ENCODE measurements at regions not wholly inside any gene's neighbourhood (a gene's known extent, or its start where the extent isn't known, plus 50 kb on each side); places are given as distances from the start of the nearest gene placed in this dataset.
A peak's percentile ranks its signal among the peaks of the same experiment; 100 is the strongest.

- no peak for DNase-seq (ENCODE audit: low spot score, unreplicated experiment)
- no peak overlapping the region for H3K4me3 Mint-ChIP-seq (ENCODE audit: low read depth)
- H3K4me1 Mint-ChIP-seq (ENCODE audit: low read depth) = peaks cover 74% of the 10 kb centered on the region
- no peak for TF ChIP-seq CTCF (IDR thresholded peaks at IDR 0.05; ENCODE audit: unreplicated experiment)
- no peaks in the 10 kb centered on the region for H3K36me3 Mint-ChIP-seq (ENCODE audit: insufficient read depth)
- no peaks in the 10 kb centered on the region for H3K9me3 Mint-ChIP-seq (ENCODE audit: low read depth)
- no peaks in the 10 kb centered on the region for H3K27me3 Mint-ChIP-seq
- peak overlapping the region; percentile 95 for H3K27ac Mint-ChIP-seq
These were observed 64.4 kb upstream of the BMP2 start for GRCh38 chr20:6703047-6703446.

GRCh38 chr20:6702144-6702543, 65.3 kb upstream of the BMP2 start:
- no peaks in the 10 kb centered on the region for H3K9me3 Mint-ChIP-seq (ENCODE audit: low read depth)
- peaks cover 73% of the 10 kb centered on the region for H3K4me1 Mint-ChIP-seq (ENCODE audit: low read depth)
- H3K36me3 Mint-ChIP-seq (ENCODE audit: insufficient read depth) = no peaks in the 10 kb centered on the region
- H3K4me3 Mint-ChIP-seq (ENCODE audit: low read depth) = peak overlapping the region; percentile 34
- no peak for TF ChIP-seq CTCF (IDR thresholded peaks at IDR 0.05; ENCODE audit: unreplicated experiment)
- peak overlapping the region; percentile 70 for H3K27ac Mint-ChIP-seq
- no peaks in the 10 kb centered on the region for H3K27me3 Mint-ChIP-seq
- DNase-seq (ENCODE audit: low spot score, unreplicated experiment) = no peak

- no peaks in the 10 kb centered on the region for H3K9me3 Mint-ChIP-seq (ENCODE audit: low read depth)
- no peaks in the 10 kb centered on the region for H3K36me3 Mint-ChIP-seq (ENCODE audit: insufficient read depth)
- no peak for TF ChIP-seq CTCF (IDR thresholded peaks at IDR 0.05; ENCODE audit: unreplicated experiment)
- peaks cover 66% of the 10 kb centered on the region for H3K4me1 Mint-ChIP-seq (ENCODE audit: low read depth)
- no peaks in the 10 kb centered on the region for H3K27me3 Mint-ChIP-seq
- no peak overlapping the region for H3K4me3 Mint-ChIP-seq (ENCODE audit: low read depth)
- H3K27ac Mint-ChIP-seq = peak overlapping the region; percentile 79
- no peak for DNase-seq (ENCODE audit: low spot score, unreplicated experiment)
These were observed 66.7 kb upstream of the BMP2 start for GRCh38 chr20:6700563-6701329.

- Mint-ChIP-seq H3K9me3 (ENCODE audit: low read depth) (no peaks in the 10 kb centered on the region), H3K27ac (no peak overlapping the region), H3K36me3 (ENCODE audit: insufficient read depth) (no peaks in the 10 kb centered on the region), H3K27me3 (no peaks in the 10 kb centered on the region), H3K4me1 (ENCODE audit: low read depth) (peaks cover 61% of the 10 kb centered on the region), H3K4me3 (ENCODE audit: low read depth) (no peak overlapping the region)
- no peak for TF ChIP-seq CTCF (IDR thresholded peaks at IDR 0.05; ENCODE audit: unreplicated experiment)
- DNase-seq (ENCODE audit: low spot score, unreplicated experiment) = no peak
These were observed 67.4 kb upstream of the BMP2 start for GRCh38 chr20:6699921-6700562.

- no peak for DNase-seq (ENCODE audit: low spot score, unreplicated experiment)
- no peak for TF ChIP-seq CTCF (IDR thresholded peaks at IDR 0.05; ENCODE audit: unreplicated experiment)
- Mint-ChIP-seq H3K27ac (peak overlapping the region; percentile 88), H3K27me3 (no peaks in the 10 kb centered on the region), H3K9me3 (ENCODE audit: low read depth) (no peaks in the 10 kb centered on the region), H3K4me3 (ENCODE audit: low read depth) (no peak overlapping the region), H3K36me3 (ENCODE audit: insufficient read depth) (no peaks in the 10 kb centered on the region), H3K4me1 (ENCODE audit: low read depth) (peaks cover 48% of the 10 kb centered on the region)
These were observed 68.8 kb upstream of the BMP2 start for GRCh38 chr20:6698723-6699122.
